CD4-positive, alpha-beta T cell treated with Interleukin-10 for 1 hour (primary cell): ENCODE measurements at regions not wholly inside any gene's neighbourhood (a gene's known extent, or its start where the extent isn't known, plus 50 kb on each side); places are given as distances from the start of the nearest gene placed in this dataset.
"Not testable (repeated sequence)": the region's sequence is repeated elsewhere in the genome, so short reads cannot be mapped to it uniquely, and the experiment has no call there.

Experiments
- DNase-seq: peaks from one replicate; pipeline ENCODE4 v3.0.0-alpha.2; 2020

- no peak for DNase-seq
These were observed 199.8 kb upstream of the CNTNAP2 start for GRCh38 chr7:145916776-145917175.

- DNase-seq: no peak
These were observed 200.9 kb upstream of the CNTNAP2 start for GRCh38 chr7:145915679-145916078.

GRCh38 chr7:145909991-145910513 lies 206.5 kb upstream of the CNTNAP2 start:
- no peak for DNase-seq

GRCh38 chr7:145903658-145904057 lies 212.9 kb upstream of the CNTNAP2 start:
- DNase-seq: no peak

GRCh38 chr7:145902123-145902522 lies 214.5 kb upstream of the CNTNAP2 start:
- DNase-seq: no peak

GRCh38 chr7:145899938-145900337 lies 216.7 kb upstream of the CNTNAP2 start:
- DNase-seq: no peak

GRCh38 chr7:145893925-145894535 lies 222.6 kb upstream of the CNTNAP2 start:
- DNase-seq: no peak

GRCh38 chr7:145884716-145885514 lies 231.7 kb upstream of the CNTNAP2 start:
- no peak for DNase-seq

GRCh38 chr7:145876376-145876775 lies 240.2 kb upstream of the CNTNAP2 start:
- DNase-seq: no peak

GRCh38 chr7:145875267-145875666 lies 241.3 kb upstream of the CNTNAP2 start:
- DNase-seq: no peak

- no peak for DNase-seq
These were observed 247.7 kb upstream of the CNTNAP2 start for GRCh38 chr7:145868935-145869334.

- DNase-seq: no peak
These were observed 254.4 kb upstream of the CNTNAP2 start for GRCh38 chr7:145862212-145862611.

- DNase-seq: no peak
These were observed 255.8 kb upstream of the CNTNAP2 start for GRCh38 chr7:145860809-145861208.

GRCh38 chr7:145850636-145851035 lies 266.0 kb upstream of the CNTNAP2 start:
- DNase-seq: no peak

- DNase-seq: no peak
These were observed 267.9 kb upstream of the CNTNAP2 start for GRCh38 chr7:145848691-145849090.

- DNase-seq: no peak
These were observed 271.3 kb upstream of the CNTNAP2 start for GRCh38 chr7:145845345-145845744.

- no peak for DNase-seq
These were observed 276.8 kb upstream of the CNTNAP2 start for GRCh38 chr7:145839814-145840213.

GRCh38 chr7:145831616-145832206 lies 284.9 kb upstream of the CNTNAP2 start:
- no peak for DNase-seq

GRCh38 chr7:145817687-145818086 lies 298.9 kb upstream of the CNTNAP2 start:
- DNase-seq: no peak

- no peak for DNase-seq
These were observed 304.4 kb upstream of the CNTNAP2 start for GRCh38 chr7:145812218-145812617.

GRCh38 chr7:145805496-145805895 lies 311.1 kb upstream of the CNTNAP2 start:
- DNase-seq: not testable (repeated sequence)

- no peak for DNase-seq
These were observed 319.1 kb upstream of the CNTNAP2 start for GRCh38 chr7:145797507-145797906.

GRCh38 chr7:145795132-145795531 lies 321.5 kb upstream of the CNTNAP2 start:
- no peak for DNase-seq
